Psoas muscle (tissue), 7 donors: ENCODE measurements at regions not wholly inside any gene's neighbourhood (a gene's known extent, or its start where the extent isn't known, plus 50 kb on each side); places are given as distances from the start of the nearest gene placed in this dataset.

Experiments used
- ATAC-seq, 4 donors: fragments of 200-7000 bp; cut with Tn5 transposase; one replicate each; pipeline ENCODE4 v1.9.1; 2020; ENCODE audit warnings: moderate library complexity in 3 of 4, mild to moderate bottlenecking in 2 of 4
- DNase-seq, 2 donors: peaks; one replicate each; pipeline ENCODE4 v3.0.0-alpha.2; 2020
- H3K27ac ChIP-seq: fragments of 200-600 bp; one replicate; pipeline ENCODE4 v1.8.0; 2022
- H3K27me3 ChIP-seq, 3 donors: fragments of 200-600 bp in 1 of 3; one replicate each; pipeline versions ENCODE4 v1.6.1 to v1.8.0; 2013 to 2022; ENCODE audit warnings: low read length in 2 of 3, mild to moderate bottlenecking in 2 of 3, moderate library complexity in 1 of 3; ENCODE audit not compliant: insufficient read depth in 3 of 3
- H3K36me3 ChIP-seq, 2 donors: fragments of 200-600 bp in 1 of 2; one replicate each; pipeline versions ENCODE4 v1.6.1 to v1.8.0; 2013 to 2022; ENCODE audit warnings: low read depth in 1 of 2, mild to moderate bottlenecking in 1 of 2, moderate library complexity in 1 of 2; ENCODE audit not compliant: insufficient read depth in 1 of 2
- H3K4me1 ChIP-seq: fragments of 200-600 bp; one replicate; pipeline ENCODE4 v1.8.0; 2022
- H3K4me3 ChIP-seq: fragments of 200-600 bp; one replicate; pipeline ENCODE4 v1.8.0; 2022; ENCODE audit warnings: mild to moderate bottlenecking
- H3K9me3 ChIP-seq: fragments of 200-600 bp; one replicate; pipeline ENCODE4 v1.8.0; 2022
- WGBS, 3 donors: extraction: QIAGEN DNeasy Blood & Tissue Kit; methylation state at CpG; one replicate each; pipeline versions ENCODE4 v1.1.6 to v1.1.7; 2013; 5-methylcytosine and 5-hydroxymethylcytosine counted together
- intact Hi-C, 2 donors: fragments of 100-400 bp; cut with DNase I; formaldehyde crosslinking; loops; one replicate each; pipeline versions ENCODE4 v1.11.0 to v1.14.2; 2022
- TF ChIP-seq, protein P1 (sequence below): fragments of 200-600 bp; IDR thresholded peaks from one replicate; pipeline ENCODE4 v1.8.0; 2022; ENCODE audit warnings: antibody characterized with exemption
- donor health status: healthy with polysubstance abuse.
- donor health status: DM: no; HTN: no; CAD: no; lungs with moderate emphysema.
- donor health status: Bipolar disorder and iron deficiency.
- donor health status: healthy.
- donor health status: DM: yes; HTN: yes; CAD: no.
- donor health status: DM: no; HTN: no; CAD: no.
- donor health status: DM: yes; HTN: yes; CAD: no.

DNA sequence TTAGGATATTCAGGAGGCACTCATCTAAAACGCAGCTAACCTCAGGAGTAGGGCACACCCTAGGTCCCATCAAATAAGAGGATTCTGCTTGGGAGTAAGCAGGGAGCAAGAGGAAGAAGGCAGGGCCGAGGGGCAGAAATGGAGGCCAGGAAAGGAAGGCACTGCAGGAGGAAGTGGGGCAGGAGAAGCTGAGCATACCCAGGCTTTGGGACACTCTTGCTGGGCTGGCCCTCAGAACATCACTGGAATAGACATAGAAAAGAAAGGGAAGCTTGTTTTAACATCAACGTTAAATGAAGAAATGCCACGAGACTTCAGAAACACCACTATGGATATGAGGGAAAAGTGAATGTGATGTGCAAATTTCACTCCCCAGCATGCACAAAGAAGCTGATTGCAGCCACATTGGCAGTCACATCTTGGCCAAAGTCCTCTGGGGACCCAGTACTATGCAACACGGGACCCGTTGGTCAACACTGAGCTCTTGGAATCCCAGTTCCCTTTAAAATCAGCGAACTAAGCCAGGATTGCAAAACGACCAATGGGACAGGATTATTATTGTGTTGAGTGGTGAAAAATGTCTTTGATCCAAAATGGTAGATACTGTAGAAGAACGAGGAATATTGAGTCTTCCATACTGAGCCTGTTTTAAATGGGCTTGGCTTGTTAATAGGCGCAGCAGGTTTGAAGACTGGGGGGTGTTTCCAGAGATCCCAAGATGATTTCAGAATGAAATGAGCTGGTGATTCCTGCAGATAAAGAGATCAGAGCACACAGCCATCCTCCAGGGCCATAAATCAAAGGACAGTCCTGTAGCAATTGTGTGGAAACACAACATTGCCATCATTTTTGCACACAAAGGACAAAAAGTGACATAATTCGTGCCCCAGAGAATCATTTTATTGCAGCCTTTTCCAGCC lies 152.4 kb downstream of the TOMM20 start:
- TF ChIP-seq, protein P1, sequence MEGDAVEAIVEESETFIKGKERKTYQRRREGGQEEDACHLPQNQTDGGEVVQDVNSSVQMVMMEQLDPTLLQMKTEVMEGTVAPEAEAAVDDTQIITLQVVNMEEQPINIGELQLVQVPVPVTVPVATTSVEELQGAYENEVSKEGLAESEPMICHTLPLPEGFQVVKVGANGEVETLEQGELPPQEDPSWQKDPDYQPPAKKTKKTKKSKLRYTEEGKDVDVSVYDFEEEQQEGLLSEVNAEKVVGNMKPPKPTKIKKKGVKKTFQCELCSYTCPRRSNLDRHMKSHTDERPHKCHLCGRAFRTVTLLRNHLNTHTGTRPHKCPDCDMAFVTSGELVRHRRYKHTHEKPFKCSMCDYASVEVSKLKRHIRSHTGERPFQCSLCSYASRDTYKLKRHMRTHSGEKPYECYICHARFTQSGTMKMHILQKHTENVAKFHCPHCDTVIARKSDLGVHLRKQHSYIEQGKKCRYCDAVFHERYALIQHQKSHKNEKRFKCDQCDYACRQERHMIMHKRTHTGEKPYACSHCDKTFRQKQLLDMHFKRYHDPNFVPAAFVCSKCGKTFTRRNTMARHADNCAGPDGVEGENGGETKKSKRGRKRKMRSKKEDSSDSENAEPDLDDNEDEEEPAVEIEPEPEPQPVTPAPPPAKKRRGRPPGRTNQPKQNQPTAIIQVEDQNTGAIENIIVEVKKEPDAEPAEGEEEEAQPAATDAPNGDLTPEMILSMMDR, result no peak
- Histone ChIP-seq H3K4me3 (no peak overlapping the region), H3K27me3 (no peaks in the 10 kb centered on the region), H3K36me3 (no peaks in the 10 kb centered on the region), H3K9me3 (no peaks in the 10 kb centered on the region), H3K4me1 (peaks cover 62% of the 10 kb centered on the region), H3K27ac (peak overlapping the region; percentile 56)
- intact Hi-C loops, result loop anchor here (5.0 to 10.0 kb wide), 3 partner anchors 204 to 481 kb away; no protein-coding TSS in a partner anchor
- DNase-seq, result peak in 1 of 2 donors; percentile 52
- no peak for ATAC-seq
- WGBS, 3 donors, result 66 to 78% (median 72%) methylated on average over 11 of the region's 11 CpGs

DNA sequence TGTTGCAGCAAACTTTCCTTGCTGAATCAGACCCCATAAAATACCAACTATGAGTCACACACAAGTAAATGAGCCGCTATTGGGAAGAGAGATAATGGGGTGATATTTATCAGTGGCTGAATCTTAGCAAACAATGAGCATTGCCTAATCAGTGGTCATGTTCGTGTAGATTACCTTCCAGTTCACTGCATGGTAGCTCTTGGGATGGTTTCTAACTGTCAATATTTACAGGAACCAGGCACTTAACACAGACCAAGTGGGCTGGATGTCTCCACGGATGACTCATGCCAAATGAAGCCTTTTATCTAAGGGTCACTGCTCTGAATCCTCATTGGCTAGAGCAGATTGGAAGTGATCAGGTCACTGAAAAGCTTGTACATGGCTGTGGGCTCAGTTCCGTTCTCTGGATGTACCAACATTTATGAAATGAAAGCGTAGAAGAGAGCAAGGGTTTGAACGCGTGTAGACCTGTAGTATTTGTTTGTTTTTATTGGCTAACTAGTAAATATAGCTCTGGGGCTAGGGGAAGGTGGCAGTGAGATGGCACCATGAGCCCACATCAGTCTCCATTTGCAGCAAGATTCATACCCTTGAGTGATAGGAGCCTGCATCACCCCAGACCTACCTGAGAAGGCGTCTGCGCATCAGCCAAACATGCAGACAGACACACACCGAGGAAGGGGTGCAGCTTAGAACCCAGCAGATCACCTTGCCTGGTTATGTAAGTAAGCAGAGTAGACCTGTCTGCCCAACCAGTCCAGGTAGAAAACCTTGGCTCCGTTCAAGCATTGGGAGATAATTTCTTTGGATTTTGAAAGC lies 153.3 kb downstream of the TOMM20 start:
- H3K27ac ChIP-seq, result peak overlapping the region; percentile 30
- peaks cover 62% of the 10 kb centered on the region for H3K4me1 ChIP-seq

DNA sequence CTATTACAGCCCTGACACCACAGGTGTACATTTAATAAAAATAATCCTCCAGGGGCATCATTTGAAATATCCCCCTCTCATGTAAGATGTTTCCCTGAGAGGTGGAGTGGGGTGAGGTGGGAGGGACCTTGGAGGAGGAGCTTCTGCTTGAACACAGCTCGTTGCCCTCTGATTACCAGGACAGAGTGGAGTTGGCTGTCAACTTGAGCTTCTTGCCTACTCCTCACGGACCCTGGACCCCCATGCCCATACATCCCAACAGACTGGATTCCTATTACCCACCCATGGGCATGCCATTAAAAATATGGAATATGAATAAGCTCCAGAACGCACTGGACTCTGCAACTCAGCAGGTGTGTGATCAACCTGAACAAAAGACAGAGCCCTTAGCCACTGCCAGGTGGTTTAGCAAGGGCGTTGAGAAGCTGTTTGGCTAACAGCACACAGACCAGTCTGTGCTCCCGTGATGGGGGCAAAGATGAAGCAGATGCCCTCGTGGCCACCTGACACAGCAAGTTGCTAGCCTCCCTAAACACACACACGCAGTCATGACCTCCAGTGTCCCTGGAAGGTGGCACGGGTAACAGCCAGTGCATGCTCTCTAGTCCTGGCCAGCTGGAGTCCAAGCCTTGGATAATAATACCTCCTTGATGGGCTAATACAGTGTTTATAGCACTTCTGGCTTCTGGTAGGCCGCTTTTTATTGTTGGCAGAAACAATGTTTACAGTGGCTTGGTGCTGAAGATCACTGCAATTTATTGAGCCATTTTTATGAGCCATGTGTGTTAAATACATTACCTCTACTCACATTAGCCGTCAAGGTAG lies 155.0 kb downstream of the TOMM20 start:
- Histone ChIP-seq H3K4me3 (no peak overlapping the region), H3K4me1 (peaks cover 62% of the 10 kb centered on the region), H3K36me3 (no peaks in the 10 kb centered on the region), H3K27ac (peak overlapping the region; percentile 67), H3K9me3 (no peaks in the 10 kb centered on the region), H3K27me3 (no peaks in the 10 kb centered on the region)
- intact Hi-C loops, result loop anchor here (5.0 to 10.0 kb wide), 4 partner anchors 86 to 479 kb away; no protein-coding TSS in a partner anchor
- peak in 3 of 4 donors; percentile 43 to 72 (median 61) for ATAC-seq
- 32 to 50% (median 34%) methylated on average over 10 of the region's 10 CpGs for WGBS, 3 donors
- TF ChIP-seq, protein P1, result no peak
- DNase-seq, result peak in 1 of 2 donors; percentile 68

More for the DNA sequence above, 153.3 kb downstream of the TOMM20 start:
- H3K27me3 ChIP-seq, result no peaks in the 10 kb centered on the region
- intact Hi-C loops, result loop anchor here (5.0 to 10.0 kb wide), 3 partner anchors 203 to 481 kb away; no protein-coding TSS in a partner anchor
- DNase-seq (no peak), ATAC-seq (no peak)
- H3K36me3 ChIP-seq, result no peaks in the 10 kb centered on the region
- no peaks in the 10 kb centered on the region for H3K9me3 ChIP-seq
- TF ChIP-seq, protein P1, result no peak
- no peak overlapping the region for H3K4me3 ChIP-seq
- 87 to 91% (median 89%) methylated on average over 11 of the region's 11 CpGs for WGBS, 3 donors
